HG03469 (cell line): ENCODE measurements at regions not wholly inside any gene's neighbourhood (a gene's known extent, or its start where the extent isn't known, plus 50 kb on each side); places are given as distances from the start of the nearest gene placed in this dataset.

Experiments used
- ATAC-seq: cut with Tn5 transposase; IDR thresholded peaks from one replicate; pipeline ENCODE4 v1.9.1; 2021; ENCODE audit warnings: mild to moderate bottlenecking, moderate library complexity, moderate number of reproducible peaks; ENCODE audit not compliant: unreplicated experiment

DNA sequence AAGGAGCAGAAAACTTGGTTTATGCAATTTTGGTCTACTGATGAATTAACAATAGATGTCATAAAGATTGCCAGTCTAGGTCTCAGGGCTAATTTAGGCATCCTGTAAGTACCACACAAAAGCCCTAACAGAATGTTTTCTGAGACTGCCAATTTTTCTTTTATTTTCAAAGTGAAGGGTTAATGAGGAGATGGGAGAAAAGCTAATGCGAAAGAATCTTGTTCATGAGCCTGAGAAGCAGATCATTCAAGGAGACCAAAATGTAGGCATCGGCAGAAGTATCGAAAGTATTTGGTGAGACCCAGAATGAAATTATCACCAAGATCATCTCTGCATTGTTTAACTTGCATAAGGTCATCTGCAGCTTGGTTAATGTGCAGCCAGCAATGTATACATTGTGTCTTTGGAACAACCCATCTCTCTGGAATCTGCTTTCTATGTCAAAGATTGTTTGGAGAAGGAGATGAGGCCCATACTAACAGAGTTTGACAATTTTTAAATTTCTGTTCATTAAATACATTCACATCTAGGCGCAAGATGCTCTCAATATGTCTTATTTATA is 163.3 kb upstream of the GLI3 start:
- ATAC-seq, result no peak

GRCh38 chr7:42395607-42396006 is 158.6 kb upstream of the GLI3 start:
- no peak for ATAC-seq

DNA sequence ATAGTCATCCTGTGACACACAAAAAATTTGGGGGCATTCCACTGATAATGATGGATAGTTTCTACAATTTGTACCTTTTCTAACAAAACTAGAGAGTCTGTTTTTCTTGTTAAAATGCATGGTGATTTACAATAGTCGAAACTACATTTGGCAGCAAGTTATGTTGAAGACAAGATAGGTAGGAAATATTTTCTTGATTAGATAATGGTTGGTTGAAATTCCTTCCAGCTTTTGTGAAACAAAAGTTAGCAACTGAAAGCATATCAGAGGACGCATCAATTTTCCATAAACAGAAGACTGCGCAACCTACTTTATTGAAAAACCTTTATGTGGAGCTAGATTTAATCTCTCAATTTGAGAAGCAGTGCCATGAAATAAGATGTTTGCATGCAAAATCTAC is 155.8 kb upstream of the GLI3 start:
- no peak for ATAC-seq

DNA sequence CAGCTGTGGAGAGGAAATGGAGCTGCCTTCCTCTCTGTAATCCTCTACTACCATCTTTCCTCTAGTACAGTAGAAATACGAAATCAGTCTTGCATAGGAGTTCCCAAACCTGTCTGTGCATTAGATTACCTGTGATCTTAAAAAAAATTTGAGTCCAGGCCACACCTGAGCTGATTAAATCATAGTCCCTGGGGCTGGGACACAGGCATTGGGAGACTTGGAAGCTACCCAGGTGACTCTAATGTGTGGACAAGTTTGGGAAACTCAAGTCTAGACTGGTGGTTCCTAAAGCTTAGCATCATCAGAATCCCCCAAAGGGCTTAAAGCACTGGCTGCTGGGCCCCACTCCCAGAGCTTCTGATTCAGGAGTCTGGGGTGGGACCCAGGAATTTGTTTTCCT is 152.7 kb upstream of the GLI3 start:
- ATAC-seq, result no peak

GRCh38 chr7:42385912-42386311 is 148.9 kb upstream of the GLI3 start:
- no peak for ATAC-seq

- ATAC-seq, result no peak
Observed at GRCh38 chr7:42381161-42381560, 144.2 kb upstream of the GLI3 start.

DNA sequence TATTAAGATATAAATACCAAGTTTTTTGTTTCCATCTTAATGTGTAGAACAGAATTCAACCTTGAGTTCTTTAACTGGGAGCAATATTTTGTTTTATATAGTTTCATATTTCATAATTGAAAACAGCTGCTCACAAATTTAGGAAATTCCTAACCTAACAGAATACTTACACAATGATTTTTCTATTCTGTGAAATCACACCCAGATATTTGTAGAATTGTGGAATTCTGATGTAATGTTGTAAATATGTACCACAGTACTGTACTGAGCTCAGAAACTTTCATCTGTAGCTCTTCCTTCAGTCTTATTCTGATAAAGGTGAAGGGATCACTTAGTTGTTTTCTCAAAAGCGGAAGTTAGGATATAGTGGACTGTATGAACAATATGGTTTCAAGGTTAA is 143.4 kb upstream of the GLI3 start:
- ATAC-seq, result no peak

DNA sequence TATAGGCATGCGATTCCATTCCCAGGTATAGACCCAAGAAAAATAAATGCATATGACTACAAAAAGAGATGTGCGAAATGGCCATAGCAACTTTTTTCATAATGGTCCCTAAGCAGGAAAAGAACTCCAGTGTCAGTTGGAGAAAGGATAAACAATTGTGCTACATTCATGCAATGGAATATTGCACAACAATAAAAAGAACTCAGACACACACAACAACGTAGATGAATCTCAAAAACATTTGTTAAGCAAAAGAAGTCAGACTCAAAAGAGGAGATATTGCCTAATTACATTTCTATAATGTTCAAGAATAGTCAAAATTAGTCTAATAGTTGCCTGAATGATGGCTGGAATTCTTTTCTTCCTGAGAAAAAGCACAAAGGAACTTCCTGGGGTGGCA is 141.1 kb upstream of the GLI3 start:
- ATAC-seq, result no peak

DNA sequence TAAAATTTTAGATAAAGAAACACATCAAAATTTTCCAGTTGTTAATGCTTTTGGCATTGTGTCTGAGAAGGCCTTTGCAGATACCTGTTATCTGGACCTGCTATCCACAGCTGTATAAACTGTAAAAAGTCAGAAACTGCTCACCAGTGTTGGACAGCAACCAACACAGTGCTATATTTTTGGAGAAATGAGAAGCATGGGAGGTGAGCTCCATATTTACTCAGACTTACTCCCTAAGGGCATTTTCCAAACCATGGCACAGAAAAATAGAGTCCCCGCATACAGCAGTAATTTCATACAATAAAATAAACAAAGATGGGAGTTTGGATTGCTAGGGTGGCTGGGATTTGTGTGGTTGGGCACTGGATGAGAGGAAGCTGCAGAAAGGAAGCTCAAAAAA is 136.3 kb upstream of the GLI3 start:
- ATAC-seq, result no peak

DNA sequence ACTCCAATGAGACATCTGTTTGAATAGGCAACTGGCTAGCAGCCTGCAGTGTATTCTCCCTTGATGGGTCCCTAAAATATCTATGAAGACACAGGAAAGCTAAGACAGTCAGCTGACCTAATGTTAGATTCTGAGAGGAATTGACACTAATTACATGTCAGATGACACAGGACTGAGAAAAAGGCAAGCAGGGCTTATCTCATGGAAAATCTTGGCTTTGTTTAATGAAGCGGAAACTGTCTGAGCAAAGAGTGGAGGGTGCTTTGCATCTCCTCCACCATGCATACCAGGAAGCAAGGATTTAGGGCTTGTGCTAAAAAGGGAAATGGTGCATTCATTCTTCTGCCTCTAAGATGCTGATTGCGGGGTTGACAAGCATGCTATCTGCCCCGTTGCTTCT is 135.5 kb upstream of the GLI3 start:
- ATAC-seq, result no peak

- no peak for ATAC-seq
Observed at GRCh38 chr7:42359946-42360345, 122.9 kb upstream of the GLI3 start.

GRCh38 chr7:42351316-42351935 is 114.4 kb upstream of the GLI3 start:
- ATAC-seq, result no peak

DNA sequence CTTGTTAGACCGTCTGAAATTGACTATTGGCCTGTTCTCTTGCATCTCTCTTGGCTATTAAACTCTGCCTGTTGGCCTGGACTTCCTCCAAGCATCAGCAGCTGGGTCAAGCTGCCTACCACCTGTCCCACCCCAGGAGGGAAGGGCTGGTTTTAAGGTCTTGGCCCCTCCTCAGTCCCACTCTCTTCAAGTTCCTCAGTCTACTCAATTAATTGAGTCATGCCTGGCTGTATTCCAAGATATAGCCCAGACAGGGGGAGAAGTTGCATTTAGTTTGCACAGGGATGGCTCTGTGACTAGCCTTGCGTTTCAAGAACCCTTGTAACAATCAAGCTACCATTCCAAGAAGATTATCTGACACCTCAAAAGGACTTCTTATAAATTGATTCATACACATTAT is 113.8 kb upstream of the GLI3 start:
- ATAC-seq, result no peak

- no peak for ATAC-seq
Observed at GRCh38 chr7:42348631-42349030, 111.6 kb upstream of the GLI3 start.

DNA sequence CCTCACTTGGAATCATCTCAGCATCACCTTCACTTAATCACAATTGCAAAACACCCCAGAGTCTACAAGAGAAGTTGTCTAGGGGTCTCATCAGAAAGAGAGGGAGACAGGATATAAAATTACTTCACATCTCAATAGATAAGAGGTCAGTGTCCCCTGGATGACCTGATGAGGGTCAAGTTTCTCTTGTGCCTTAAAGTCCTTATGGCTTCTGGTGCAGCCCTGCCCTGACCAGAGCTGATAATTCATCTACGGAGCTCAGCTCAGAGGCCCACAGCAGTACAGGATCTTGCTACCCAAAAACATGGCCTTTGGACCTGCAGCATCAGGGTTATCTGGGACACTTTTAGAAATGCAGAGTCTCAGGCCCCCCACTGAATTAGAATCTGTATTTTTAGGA is 111.1 kb upstream of the GLI3 start:
- no peak for ATAC-seq

DNA sequence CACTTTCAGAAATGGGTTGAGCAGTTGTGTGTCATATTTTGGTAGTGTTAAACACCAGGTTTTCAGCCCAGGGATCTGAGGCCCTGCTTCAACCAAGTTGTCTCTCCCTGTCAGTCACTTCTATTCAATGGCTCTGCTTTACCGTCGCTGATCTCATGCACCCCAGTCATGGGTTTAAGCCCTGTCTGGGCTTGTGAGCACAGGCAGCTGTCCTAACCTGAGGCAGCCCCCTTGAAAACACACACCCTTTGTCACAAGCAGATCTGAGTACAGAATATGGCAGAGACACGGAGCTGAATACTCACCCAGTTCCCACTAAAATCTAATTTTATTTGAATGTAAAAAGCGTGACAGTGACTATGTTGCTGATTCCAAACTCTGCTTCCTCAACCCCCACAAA is 110.6 kb upstream of the GLI3 start:
- no peak for ATAC-seq

GRCh38 chr7:42345478-42346299 is 108.7 kb upstream of the GLI3 start:
- no peak for ATAC-seq

DNA sequence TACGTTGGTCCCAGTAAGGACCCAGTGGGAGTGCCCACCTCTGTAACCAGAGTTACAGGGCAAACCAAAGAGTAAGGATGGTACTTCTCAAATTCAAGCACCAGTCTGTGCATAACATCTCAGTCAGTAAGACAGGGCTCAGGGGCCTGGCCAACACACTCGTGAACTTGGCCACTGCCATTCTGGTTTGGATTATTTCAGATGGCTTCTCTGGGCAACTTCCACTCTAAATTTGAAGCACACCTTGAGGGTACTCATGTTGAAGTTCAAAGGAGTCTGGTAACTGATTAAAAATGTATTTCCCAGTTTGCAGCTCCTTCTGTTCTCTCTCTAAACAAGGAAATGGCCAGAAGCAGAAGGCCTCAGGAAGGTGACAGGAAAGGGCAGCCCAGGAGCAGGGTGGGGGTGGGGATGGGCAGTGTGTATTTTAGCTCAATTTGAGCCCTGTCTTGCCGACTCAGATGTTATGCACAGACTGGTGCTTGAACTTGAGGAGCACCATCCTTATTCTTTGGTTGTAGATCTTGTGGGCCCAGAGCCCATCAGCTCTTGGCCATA is 107.3 kb upstream of the GLI3 start:
- ATAC-seq, result no peak

- no peak for ATAC-seq
Observed at GRCh38 chr7:42342381-42342780, 105.4 kb upstream of the GLI3 start.

DNA sequence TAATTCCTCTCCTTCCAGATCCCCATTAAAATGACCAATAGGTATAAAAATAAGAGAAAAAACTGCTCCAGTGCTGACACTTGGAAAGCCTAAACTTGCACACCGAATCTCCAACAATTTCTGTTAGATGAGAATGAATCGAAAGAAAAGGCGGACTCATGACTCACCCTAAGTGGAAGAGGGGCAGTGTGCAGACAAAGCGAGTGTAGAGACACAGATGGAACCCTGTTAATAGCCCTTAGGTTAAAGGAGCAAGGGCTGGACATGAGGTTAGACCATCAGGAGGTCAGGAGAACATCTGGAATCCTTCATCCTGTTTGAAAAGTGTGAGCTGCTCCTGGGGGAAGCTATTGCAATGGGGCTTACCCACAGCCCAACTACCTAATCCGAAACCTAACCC is 103.4 kb upstream of the GLI3 start:
- no peak for ATAC-seq

DNA sequence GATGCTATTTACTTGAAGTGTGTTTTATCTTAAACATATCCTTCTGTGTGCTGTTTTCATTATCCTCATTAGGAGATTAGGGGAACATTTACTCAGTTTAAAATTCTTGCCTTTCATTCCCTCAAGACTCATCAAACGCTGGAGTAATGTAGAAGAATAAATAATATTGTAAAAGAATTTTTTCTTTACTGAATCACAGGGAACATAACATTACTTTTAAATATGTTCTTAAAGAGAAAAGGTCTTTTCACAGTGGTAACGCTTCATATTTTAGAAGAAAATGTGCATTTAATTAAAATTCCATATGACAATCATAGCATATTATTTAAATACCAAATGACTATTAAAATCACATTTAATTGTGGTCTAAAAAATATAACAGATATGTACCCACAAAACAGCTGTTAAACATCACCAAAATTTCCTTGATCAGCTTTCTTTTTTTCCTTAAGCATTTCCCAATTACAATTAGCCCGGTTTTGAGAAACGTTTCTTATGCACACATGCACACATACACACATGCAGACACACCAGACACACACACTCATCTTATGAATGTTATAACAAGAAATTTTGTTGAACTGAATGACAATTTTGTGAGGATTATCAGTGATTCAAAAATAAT is 102.0 kb upstream of the GLI3 start:
- ATAC-seq, result no peak
